ENCODE measurements at regions not wholly inside any gene's neighbourhood (a gene's known extent, or its start where the extent isn't known, plus 50 kb on each side); places are given as distances from the start of the nearest gene placed in this dataset.
"Not testable (repeated sequence)": the region's sequence is repeated elsewhere in the genome, so short reads cannot be mapped to it uniquely, and the experiment has no call there.

DNA sequence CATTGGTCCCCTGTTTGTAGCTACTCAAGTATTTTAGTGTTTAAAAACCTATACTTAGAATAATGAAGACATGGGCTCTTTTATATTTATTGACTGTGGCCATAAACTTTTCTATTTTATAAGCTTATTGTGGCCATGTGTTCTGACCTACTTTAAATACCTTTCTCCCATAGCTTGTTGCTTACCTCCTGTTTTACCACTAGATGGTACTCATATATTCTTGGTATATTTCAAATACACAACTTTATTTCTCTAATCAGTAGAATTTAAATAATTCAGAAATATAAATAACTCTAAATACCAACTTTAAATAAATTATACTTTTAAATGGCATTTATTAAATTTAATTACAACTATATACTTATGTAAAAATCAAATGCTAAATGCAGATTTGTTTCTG, 498.0 kb downstream of the PRDM9 start:
- no peak overlapping the region for H3K27ac Mint-ChIP-seq (ENCODE audit: unreplicated experiment)
- no peaks in the 10 kb centered on the region for H3K27me3 Mint-ChIP-seq (ENCODE audit: unreplicated experiment)
- H3K4me1 Mint-ChIP-seq (ENCODE audit: low read depth, unreplicated experiment): no peaks in the 10 kb centered on the region
- peaks cover 5% of the 10 kb centered on the region for H3K9me3 Mint-ChIP-seq (ENCODE audit: low read depth, unreplicated experiment)
- TF ChIP-seq, protein P1, sequence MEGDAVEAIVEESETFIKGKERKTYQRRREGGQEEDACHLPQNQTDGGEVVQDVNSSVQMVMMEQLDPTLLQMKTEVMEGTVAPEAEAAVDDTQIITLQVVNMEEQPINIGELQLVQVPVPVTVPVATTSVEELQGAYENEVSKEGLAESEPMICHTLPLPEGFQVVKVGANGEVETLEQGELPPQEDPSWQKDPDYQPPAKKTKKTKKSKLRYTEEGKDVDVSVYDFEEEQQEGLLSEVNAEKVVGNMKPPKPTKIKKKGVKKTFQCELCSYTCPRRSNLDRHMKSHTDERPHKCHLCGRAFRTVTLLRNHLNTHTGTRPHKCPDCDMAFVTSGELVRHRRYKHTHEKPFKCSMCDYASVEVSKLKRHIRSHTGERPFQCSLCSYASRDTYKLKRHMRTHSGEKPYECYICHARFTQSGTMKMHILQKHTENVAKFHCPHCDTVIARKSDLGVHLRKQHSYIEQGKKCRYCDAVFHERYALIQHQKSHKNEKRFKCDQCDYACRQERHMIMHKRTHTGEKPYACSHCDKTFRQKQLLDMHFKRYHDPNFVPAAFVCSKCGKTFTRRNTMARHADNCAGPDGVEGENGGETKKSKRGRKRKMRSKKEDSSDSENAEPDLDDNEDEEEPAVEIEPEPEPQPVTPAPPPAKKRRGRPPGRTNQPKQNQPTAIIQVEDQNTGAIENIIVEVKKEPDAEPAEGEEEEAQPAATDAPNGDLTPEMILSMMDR (IDR thresholded peaks at IDR 0.05; ENCODE audit: unreplicated experiment): no peak
- intact Hi-C loops (cut with micrococcal nuclease; ENCODE audit: unreplicated experiment): loop anchor here (1.0 kb wide), 1 partner anchor 105 kb away; no protein-coding TSS in a partner anchor
- no peaks in the 10 kb centered on the region for H3K36me3 Mint-ChIP-seq (ENCODE audit: insufficient read depth, unreplicated experiment)
- no peak overlapping the region for H3K4me3 Mint-ChIP-seq (ENCODE audit: low read depth, unreplicated experiment)
- no TSS peak for BruUV-seq (replicated peaks)
- CTCF ChIA-PET: interaction anchor here (0.6 kb wide), 1 partner anchor 431 kb away, joined by 3 read pairs; no protein-coding TSS in a partner anchor
- no peak for DNase-seq

DNA sequence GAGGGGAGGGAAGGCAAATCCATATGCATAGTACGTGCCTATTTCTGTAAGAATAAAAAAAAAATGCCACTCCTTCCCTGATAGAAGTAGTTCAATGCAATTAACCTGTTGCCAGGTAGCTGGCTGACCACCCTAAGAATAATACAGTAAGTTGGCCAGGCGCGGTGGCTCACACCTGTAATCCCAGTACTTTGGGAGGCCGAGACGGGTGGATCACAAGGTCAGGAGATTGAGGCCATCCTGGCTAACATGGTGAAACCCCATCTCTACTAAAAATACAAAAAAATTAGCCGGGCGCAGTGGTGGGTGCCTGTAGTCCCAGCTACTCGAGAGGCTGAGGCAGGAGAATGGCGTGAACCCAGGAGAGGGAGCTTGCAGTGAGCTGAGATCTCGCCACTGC, 510.3 kb downstream of the PRDM9 start:
- DNase-seq; CTCF ChIA-PET; H3K27me3 Mint-ChIP-seq (ENCODE audit: unreplicated experiment); H3K27ac Mint-ChIP-seq (ENCODE audit: unreplicated experiment); intact Hi-C loops (cut with micrococcal nuclease; ENCODE audit: unreplicated experiment); H3K4me3 Mint-ChIP-seq (ENCODE audit: low read depth, unreplicated experiment); H3K9me3 Mint-ChIP-seq (ENCODE audit: low read depth, unreplicated experiment); H3K4me1 Mint-ChIP-seq (ENCODE audit: low read depth, unreplicated experiment); BruUV-seq (replicated peaks); H3K36me3 Mint-ChIP-seq (ENCODE audit: insufficient read depth, unreplicated experiment): not testable (repeated sequence)

DNA sequence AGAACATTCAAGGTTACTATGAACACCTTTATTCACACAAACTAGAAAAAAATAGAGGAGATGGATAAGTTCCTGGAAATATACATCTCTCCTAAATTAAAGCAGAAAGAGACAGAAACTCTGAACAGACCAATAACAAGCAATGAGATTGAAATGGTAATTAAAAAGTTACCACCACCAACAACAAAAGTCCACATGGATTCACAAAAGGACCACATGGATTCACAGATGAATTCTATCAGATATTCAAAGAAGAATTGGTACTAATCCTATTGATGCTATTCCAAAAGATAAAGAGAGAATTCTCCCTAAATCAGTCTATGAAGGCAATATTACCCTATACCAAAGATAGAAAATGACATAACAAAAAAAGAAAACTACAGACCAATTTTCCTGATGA, 518.9 kb downstream of the PRDM9 start:
- H3K4me3 Mint-ChIP-seq (ENCODE audit: low read depth, unreplicated experiment): no peak overlapping the region
- CTCF ChIA-PET: interaction anchor here (0.6 kb wide), 1 partner anchor 13 kb away, joined by 3 read pairs; no protein-coding TSS in a partner anchor

DNA sequence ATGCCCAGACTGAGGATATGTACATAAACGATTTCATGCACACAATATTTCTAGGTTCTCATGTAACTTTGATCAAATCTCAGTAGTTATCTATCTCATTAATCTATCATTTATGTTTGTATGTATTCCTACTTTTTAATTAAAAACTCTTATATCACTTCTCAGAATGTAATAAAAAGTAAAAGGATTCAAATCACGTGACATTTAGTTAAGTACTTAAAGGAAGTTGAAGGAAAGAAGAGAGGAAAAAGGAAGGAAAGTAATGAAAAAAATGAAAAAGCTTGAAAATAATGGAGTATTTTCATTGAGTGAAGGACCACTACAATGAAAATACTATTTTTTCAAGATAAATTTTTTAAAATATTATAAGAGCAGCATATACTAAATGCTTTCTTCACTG, 535.3 kb downstream of the PRDM9 start:
- BruUV-seq (replicated peaks): no TSS peak
- Mint-ChIP-seq H3K36me3 (ENCODE audit: insufficient read depth, unreplicated experiment) (no peaks in the 10 kb centered on the region), H3K27me3 (ENCODE audit: unreplicated experiment) (no peaks in the 10 kb centered on the region), H3K4me3 (ENCODE audit: low read depth, unreplicated experiment) (no peak overlapping the region), H3K4me1 (ENCODE audit: low read depth, unreplicated experiment) (no peaks in the 10 kb centered on the region), H3K9me3 (ENCODE audit: low read depth, unreplicated experiment) (peaks cover 7% of the 10 kb centered on the region), H3K27ac (ENCODE audit: unreplicated experiment) (no peak overlapping the region)
- CTCF ChIA-PET: no interaction called here
- DNase-seq: no peak
- TF ChIP-seq, protein P1 (IDR thresholded peaks at IDR 0.05; ENCODE audit: unreplicated experiment): no peak
- intact Hi-C loops (cut with micrococcal nuclease; ENCODE audit: unreplicated experiment): no loop called here

More for the DNA sequence above, 518.9 kb downstream of the PRDM9 start:
- no peak for DNase-seq
- Mint-ChIP-seq H3K9me3 (ENCODE audit: low read depth, unreplicated experiment) (peaks cover 11% of the 10 kb centered on the region), H3K27me3 (ENCODE audit: unreplicated experiment) (no peaks in the 10 kb centered on the region), H3K36me3 (ENCODE audit: insufficient read depth, unreplicated experiment) (no peaks in the 10 kb centered on the region), H3K27ac (ENCODE audit: unreplicated experiment) (no peak overlapping the region), H3K4me1 (ENCODE audit: low read depth, unreplicated experiment) (no peaks in the 10 kb centered on the region)
- no TSS peak for BruUV-seq (replicated peaks)
- intact Hi-C loops (cut with micrococcal nuclease; ENCODE audit: unreplicated experiment): no loop called here
- TF ChIP-seq, protein P1 (IDR thresholded peaks at IDR 0.05; ENCODE audit: unreplicated experiment): no peak

DNA sequence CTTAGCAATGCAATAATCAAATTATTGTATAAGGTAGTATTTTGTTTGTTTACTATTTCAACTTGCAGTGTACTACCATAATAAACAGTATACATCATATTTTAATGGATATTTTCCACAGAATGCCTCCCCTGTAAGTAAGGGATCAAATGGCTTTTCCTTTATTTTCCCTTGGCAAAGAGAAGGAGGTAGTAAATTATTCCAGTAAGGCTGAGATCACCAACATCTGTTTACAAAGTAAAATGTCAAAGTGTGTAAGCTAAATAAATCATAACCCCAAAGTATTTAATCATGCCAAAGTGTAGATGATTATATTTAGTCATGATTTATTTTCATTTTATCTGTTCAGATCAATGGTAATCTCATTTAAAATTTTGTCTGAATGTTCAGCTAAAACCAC, 537.6 kb downstream of the PRDM9 start:
- peaks cover 7% of the 10 kb centered on the region for H3K9me3 Mint-ChIP-seq (ENCODE audit: low read depth, unreplicated experiment)

More for the DNA sequence above, 537.6 kb downstream of the PRDM9 start:
- no peak overlapping the region for H3K4me3 Mint-ChIP-seq (ENCODE audit: low read depth, unreplicated experiment)
- H3K4me1 Mint-ChIP-seq (ENCODE audit: low read depth, unreplicated experiment): no peaks in the 10 kb centered on the region
- H3K36me3 Mint-ChIP-seq (ENCODE audit: insufficient read depth, unreplicated experiment): no peaks in the 10 kb centered on the region
- H3K27me3 Mint-ChIP-seq (ENCODE audit: unreplicated experiment): no peaks in the 10 kb centered on the region
- BruUV-seq (replicated peaks): no TSS peak
- intact Hi-C loops (cut with micrococcal nuclease; ENCODE audit: unreplicated experiment): no loop called here
- CTCF ChIA-PET: no interaction called here
- no peak overlapping the region for H3K27ac Mint-ChIP-seq (ENCODE audit: unreplicated experiment)
- no peak for DNase-seq
- TF ChIP-seq, protein P1 (IDR thresholded peaks at IDR 0.05; ENCODE audit: unreplicated experiment): no peak
